ENCODE measurements at regions not wholly inside any gene's neighbourhood (a gene's known extent, or its start where the extent isn't known, plus 50 kb on each side); places are given as distances from the start of the nearest gene placed in this dataset.

- no peaks in the 10 kb centered on the region for H3K9me3 Mint-ChIP-seq
- H3K36me3 Mint-ChIP-seq (ENCODE audit: low read depth): peaks cover 5% of the 10 kb centered on the region
- DNase-seq: no peak
- no peak for TF ChIP-seq CTCF (IDR thresholded peaks at IDR 0.05)
- peak overlapping the region; percentile 84 for H3K27ac Mint-ChIP-seq
- peaks cover 7% of the 10 kb centered on the region for H3K27me3 Mint-ChIP-seq (ENCODE audit: low read depth, poor library complexity)
- H3K4me1 Mint-ChIP-seq: peaks cover 55% of the 10 kb centered on the region
- H3K4me3 Mint-ChIP-seq: peak overlapping the region; percentile 70
Measured at GRCh38 chr13:22596171-22596863, 584.5 kb upstream of the SGCG start.

GRCh38 chr13:22599156-22599555 lies 581.6 kb upstream of the SGCG start:
- no peak for DNase-seq
- Mint-ChIP-seq H3K27me3 (ENCODE audit: low read depth, poor library complexity) (peaks cover 7% of the 10 kb centered on the region), H3K9me3 (peaks cover 12% of the 10 kb centered on the region), H3K27ac (no peak overlapping the region), H3K4me3 (no peak overlapping the region), H3K36me3 (ENCODE audit: low read depth) (peaks cover 12% of the 10 kb centered on the region), H3K4me1 (peaks cover 37% of the 10 kb centered on the region)
- no peak for TF ChIP-seq CTCF (IDR thresholded peaks at IDR 0.05)

GRCh38 chr13:22618002-22618401 lies 562.8 kb upstream of the SGCG start:
- Mint-ChIP-seq H3K4me1 (no peaks in the 10 kb centered on the region), H3K9me3 (peaks cover 27% of the 10 kb centered on the region), H3K36me3 (ENCODE audit: low read depth) (peaks cover 12% of the 10 kb centered on the region), H3K27ac (no peak overlapping the region), H3K4me3 (no peak overlapping the region), H3K27me3 (ENCODE audit: low read depth, poor library complexity) (no peaks in the 10 kb centered on the region)
- TF ChIP-seq CTCF (IDR thresholded peaks at IDR 0.05): no peak
- no peak for DNase-seq

- H3K36me3 Mint-ChIP-seq (ENCODE audit: low read depth): peaks cover 28% of the 10 kb centered on the region
Measured at GRCh38 chr13:22625691-22626090, 555.1 kb upstream of the SGCG start.

GRCh38 chr13:22629374-22629773 lies 551.4 kb upstream of the SGCG start:
- TF ChIP-seq CTCF (IDR thresholded peaks at IDR 0.05): no peak

More at GRCh38 chr13:22625691-22626090, 555.1 kb upstream of the SGCG start:
- H3K4me3 Mint-ChIP-seq: no peak overlapping the region
- TF ChIP-seq CTCF (IDR thresholded peaks at IDR 0.05): no peak
- peaks cover 4% of the 10 kb centered on the region for H3K4me1 Mint-ChIP-seq
- no peak for DNase-seq
- peaks cover 39% of the 10 kb centered on the region for H3K9me3 Mint-ChIP-seq
- no peaks in the 10 kb centered on the region for H3K27me3 Mint-ChIP-seq (ENCODE audit: low read depth, poor library complexity)
- H3K27ac Mint-ChIP-seq: no peak overlapping the region

GRCh38 chr13:22642088-22642487 lies 538.7 kb upstream of the SGCG start:
- TF ChIP-seq CTCF (IDR thresholded peaks at IDR 0.05): no peak
- Mint-ChIP-seq H3K9me3 (no peaks in the 10 kb centered on the region), H3K4me3 (no peak overlapping the region), H3K27ac (no peak overlapping the region), H3K36me3 (ENCODE audit: low read depth) (no peaks in the 10 kb centered on the region), H3K4me1 (peaks cover 11% of the 10 kb centered on the region), H3K27me3 (ENCODE audit: low read depth, poor library complexity) (peaks cover 8% of the 10 kb centered on the region)
- DNase-seq: no peak

More at GRCh38 chr13:22629374-22629773, 551.4 kb upstream of the SGCG start:
- H3K36me3 Mint-ChIP-seq (ENCODE audit: low read depth): peaks cover 39% of the 10 kb centered on the region
- no peak overlapping the region for H3K27ac Mint-ChIP-seq
- no peak overlapping the region for H3K4me3 Mint-ChIP-seq
- peaks cover 61% of the 10 kb centered on the region for H3K9me3 Mint-ChIP-seq
- no peak for DNase-seq
- H3K27me3 Mint-ChIP-seq (ENCODE audit: low read depth, poor library complexity): no peaks in the 10 kb centered on the region
- peaks cover 4% of the 10 kb centered on the region for H3K4me1 Mint-ChIP-seq
